C4-2B (cell line): ENCODE measurements at regions not wholly inside any gene's neighbourhood (a gene's known extent, or its start where the extent isn't known, plus 50 kb on each side); places are given as distances from the start of the nearest gene placed in this dataset.

Source experiments
- ZFX ChIP-seq: fragments of 450-650 bp; IDR thresholded peaks from 2 replicates; pipeline ENCODE4 v1.6.1; 2017
- TF ChIP-seq, protein P1 (sequence below): fragments of 450-650 bp; conservative IDR thresholded peaks from 2 replicates; pipeline ENCODE4 v1.5.1; 2017; ENCODE audit warnings: mild to moderate bottlenecking

DNA sequence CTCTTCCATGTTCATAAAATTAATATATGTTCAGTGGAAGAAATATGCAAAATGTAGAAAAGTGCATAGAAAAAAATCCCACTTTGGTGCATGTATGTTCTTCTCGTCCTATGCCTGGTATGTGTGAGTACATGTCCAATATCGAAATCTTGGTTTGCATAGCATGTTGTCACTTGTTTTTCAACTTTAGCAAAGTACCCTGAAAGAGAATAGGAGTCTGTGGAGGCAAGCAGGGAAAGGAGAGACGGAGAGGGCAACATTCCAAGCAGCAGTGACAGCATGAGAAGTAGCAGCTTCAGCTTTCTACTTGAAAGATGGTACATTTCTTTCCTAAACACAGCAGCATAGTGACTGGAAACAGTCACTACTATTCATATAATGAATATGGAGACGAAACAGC lies 56.8 kb upstream of the CACNA2D3 start:
- TF ChIP-seq, protein P1, sequence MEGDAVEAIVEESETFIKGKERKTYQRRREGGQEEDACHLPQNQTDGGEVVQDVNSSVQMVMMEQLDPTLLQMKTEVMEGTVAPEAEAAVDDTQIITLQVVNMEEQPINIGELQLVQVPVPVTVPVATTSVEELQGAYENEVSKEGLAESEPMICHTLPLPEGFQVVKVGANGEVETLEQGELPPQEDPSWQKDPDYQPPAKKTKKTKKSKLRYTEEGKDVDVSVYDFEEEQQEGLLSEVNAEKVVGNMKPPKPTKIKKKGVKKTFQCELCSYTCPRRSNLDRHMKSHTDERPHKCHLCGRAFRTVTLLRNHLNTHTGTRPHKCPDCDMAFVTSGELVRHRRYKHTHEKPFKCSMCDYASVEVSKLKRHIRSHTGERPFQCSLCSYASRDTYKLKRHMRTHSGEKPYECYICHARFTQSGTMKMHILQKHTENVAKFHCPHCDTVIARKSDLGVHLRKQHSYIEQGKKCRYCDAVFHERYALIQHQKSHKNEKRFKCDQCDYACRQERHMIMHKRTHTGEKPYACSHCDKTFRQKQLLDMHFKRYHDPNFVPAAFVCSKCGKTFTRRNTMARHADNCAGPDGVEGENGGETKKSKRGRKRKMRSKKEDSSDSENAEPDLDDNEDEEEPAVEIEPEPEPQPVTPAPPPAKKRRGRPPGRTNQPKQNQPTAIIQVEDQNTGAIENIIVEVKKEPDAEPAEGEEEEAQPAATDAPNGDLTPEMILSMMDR, result no peak
- TF ChIP-seq ZFX, result no peak
